Body of pancreas (tissue), 4 donors: ENCODE measurements at regions not wholly inside any gene's neighbourhood (a gene's known extent, or its start where the extent isn't known, plus 50 kb on each side); places are given as distances from the start of the nearest gene placed in this dataset.

Source experiments
- ATAC-seq: fragments of 150-250 bp; one replicate; pipeline ENCODE4 v1.9.1; 2016
- DNase-seq, 4 donors: peaks; one replicate each; pipeline ENCODE4 v3.0.0-alpha.2; 2019
- H3K27ac ChIP-seq, 4 donors: fragments of 200-600 bp; sonication (generic); 1 replicate in 3 of 4; 2 replicates in 1 of 4; pipeline versions ENCODE4 v1.5.1 to v1.6.1; 2016 to 2019; ENCODE audit warnings: mild to moderate bottlenecking in 1 of 4, mixed read lengths in 1 of 4, moderate library complexity in 1 of 4
- H3K27me3 ChIP-seq, 2 donors: fragments of 200-600 bp; sonication (generic); one replicate each; pipeline ENCODE4 v1.6.0; 2016; ENCODE audit warnings: mild to moderate bottlenecking in 1 of 2
- H3K36me3 ChIP-seq, 2 donors: fragments of 200-600 bp; sonication (generic); replicated peaks in 1 of 2; 2 replicates each; pipeline ENCODE4 v1.5.1; 2016; ENCODE audit warnings: low read depth in 2 of 2; ENCODE audit not compliant: insufficient read depth in 1 of 2
- H3K4me1 ChIP-seq: fragments of 200-600 bp; sonication (generic); one replicate; pipeline ENCODE4 v1.6.0; 2016
- H3K4me3 ChIP-seq, 2 donors: fragments of 200-600 bp; sonication (generic); 1 replicate in 1 of 2; 2 replicates in 1 of 2; pipeline ENCODE4 v1.5.1; 2016 to 2019
- H3K9me3 ChIP-seq, 3 donors: fragments of 200-600 bp; sonication (generic); 1 replicate in 2 of 3; 2 replicates in 1 of 3; pipeline ENCODE4 v1.5.1; 2016
- POLR2A ChIP-seq, 3 donors: fragments of 450-650 bp; IDR thresholded peaks; one replicate each; pipeline ENCODE4 v1.6.1; 2016; ENCODE audit warnings: antibody characterized with exemption in 3 of 3, mild to moderate bottlenecking in 2 of 3
- WGBS, 2 donors: methylation state at CpG; one replicate each; pipeline ENCODE4 v1.1.5; 2017; 5-methylcytosine and 5-hydroxymethylcytosine counted together
- intact Hi-C: fragments of 100-400 bp; cut with DNase I; formaldehyde crosslinking; loops from one replicate; pipeline ENCODE4 v1.15.1; 2023
- TF ChIP-seq, protein P1 (sequence below), 7 experiments: fragments of 450-650 bp in 4 of 7; fragments of 200-600 bp in 3 of 7; sonication (generic) in 3 of 7; IDR thresholded peaks; one replicate each; pipeline ENCODE4 v1.5.1; 2016 to 2019; ENCODE audit warnings: antibody characterized with exemption in 7 of 7

DNA sequence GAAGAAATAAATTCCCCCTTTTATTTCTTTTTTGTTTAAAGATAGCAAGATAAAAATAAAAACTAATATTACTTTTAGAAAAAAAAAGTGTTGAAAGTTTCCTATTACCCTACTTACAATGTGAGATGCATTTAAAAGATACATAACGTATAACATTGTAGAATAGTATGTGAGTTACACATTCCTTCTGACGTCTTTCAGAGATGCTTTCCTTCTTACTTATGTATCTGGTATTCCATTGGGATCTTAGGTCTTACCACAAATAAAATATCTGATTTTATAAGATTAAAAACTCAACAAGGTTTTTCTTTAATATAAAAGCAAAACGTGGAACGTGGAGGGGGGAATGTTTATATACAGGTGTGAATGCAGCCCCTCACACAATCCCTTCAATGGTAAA is 147.2 kb upstream of the ETS2 start:
- TF ChIP-seq POLR2A (IDR thresholded peaks at IDR 0.05): no peak
- TF ChIP-seq, protein P1, sequence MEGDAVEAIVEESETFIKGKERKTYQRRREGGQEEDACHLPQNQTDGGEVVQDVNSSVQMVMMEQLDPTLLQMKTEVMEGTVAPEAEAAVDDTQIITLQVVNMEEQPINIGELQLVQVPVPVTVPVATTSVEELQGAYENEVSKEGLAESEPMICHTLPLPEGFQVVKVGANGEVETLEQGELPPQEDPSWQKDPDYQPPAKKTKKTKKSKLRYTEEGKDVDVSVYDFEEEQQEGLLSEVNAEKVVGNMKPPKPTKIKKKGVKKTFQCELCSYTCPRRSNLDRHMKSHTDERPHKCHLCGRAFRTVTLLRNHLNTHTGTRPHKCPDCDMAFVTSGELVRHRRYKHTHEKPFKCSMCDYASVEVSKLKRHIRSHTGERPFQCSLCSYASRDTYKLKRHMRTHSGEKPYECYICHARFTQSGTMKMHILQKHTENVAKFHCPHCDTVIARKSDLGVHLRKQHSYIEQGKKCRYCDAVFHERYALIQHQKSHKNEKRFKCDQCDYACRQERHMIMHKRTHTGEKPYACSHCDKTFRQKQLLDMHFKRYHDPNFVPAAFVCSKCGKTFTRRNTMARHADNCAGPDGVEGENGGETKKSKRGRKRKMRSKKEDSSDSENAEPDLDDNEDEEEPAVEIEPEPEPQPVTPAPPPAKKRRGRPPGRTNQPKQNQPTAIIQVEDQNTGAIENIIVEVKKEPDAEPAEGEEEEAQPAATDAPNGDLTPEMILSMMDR (IDR thresholded peaks at IDR 0.05): no peak
- no peak overlapping the region for H3K4me3 ChIP-seq
- 47% methylated on average over 4 of the region's 4 CpGs for WGBS, 2 donors
- DNase-seq (no peak), ATAC-seq (no peak)
- intact Hi-C loops: no loop called here
- H3K9me3 ChIP-seq: no peaks in the 10 kb centered on the region
- no peaks in the 10 kb centered on the region for H3K36me3 ChIP-seq
- peaks cover 19% of the 10 kb centered on the region for H3K4me1 ChIP-seq
- H3K27me3 ChIP-seq: peaks cover 0 to 35% of the 10 kb centered on the region in 2 donors
- H3K27ac ChIP-seq: no peak overlapping the region

DNA sequence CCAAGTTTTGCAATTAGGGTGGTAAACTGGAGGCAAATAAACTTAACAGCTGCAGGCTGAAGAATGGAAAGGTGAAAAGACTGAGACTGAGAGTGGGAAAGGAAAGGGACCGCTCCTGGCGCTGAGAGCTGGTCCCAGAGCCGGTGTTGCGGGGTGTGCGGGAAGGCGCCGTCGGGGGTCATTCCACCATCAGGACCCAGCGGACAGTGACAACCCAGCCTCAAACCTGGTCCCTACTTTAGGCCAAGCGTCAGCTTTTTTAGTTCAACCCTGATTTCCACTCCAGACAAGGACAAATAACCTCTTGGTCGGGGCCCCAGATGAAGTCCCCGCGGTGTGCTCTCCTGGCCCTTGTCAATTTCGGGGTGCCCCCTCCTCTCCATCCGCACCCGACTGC is 145.8 kb upstream of the ETS2 start:
- Histone ChIP-seq H3K27me3 (peaks cover 0 to 35% of the 10 kb centered on the region in 2 donors), H3K4me3 (no peak overlapping the region), H3K4me1 (peaks cover 19% of the 10 kb centered on the region), H3K27ac (no peak overlapping the region), H3K36me3 (no peaks in the 10 kb centered on the region), H3K9me3 (no peaks in the 10 kb centered on the region)
- 13 to 19% methylated on average over 16 of the region's 16 CpGs for WGBS, 2 donors
- no peak for TF ChIP-seq POLR2A (IDR thresholded peaks at IDR 0.05)
- TF ChIP-seq, protein P1 (IDR thresholded peaks at IDR 0.05): no peak
- ATAC-seq (no peak), DNase-seq (no peak)
- intact Hi-C loops: no loop called here

DNA sequence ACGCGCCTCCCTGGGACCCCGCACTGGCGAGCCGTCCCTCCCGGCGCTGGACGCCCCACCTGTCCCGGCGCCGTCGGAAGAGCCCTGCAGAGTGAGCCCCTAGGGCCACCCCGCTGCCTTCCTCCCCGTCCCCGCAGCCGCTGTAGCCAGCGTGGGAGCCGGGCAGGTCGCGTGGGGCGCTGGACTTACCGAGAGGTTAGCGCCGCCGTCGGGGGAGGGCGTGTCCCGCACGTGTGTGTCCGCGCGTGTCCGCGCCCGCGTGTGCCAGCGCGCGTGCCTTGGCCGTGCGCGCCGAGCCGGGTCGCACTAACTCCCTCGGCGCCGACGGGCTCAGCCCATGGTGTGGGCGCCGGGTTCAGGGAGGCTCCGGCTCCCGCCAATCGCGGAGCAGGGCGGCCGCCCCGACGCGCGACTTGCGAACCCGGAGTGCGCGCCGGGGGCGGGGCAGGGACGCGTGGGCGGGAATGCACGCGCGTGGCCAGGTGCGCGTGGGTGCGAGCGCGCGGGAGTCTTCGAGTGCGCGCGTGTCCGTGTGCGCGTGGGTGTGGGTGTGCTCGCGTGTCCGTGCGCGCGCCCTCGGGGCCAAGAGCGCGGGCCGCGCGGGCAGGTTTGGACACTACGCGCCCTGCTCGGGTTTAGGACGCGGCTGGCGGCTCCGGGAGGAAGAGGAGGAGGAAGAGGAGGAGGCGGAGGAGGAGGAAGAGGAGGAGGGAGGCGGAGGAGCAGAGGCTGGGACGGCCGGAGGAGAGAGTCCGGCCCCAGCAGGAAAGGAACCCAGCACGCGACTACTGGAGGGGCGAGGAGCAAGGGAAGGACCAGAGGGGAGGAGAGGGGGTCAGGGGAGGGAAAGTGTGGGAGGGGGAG is 145.2 kb upstream of the ETS2 start:
- DNase-seq (no peak), ATAC-seq (peak; percentile 45)
- no peaks in the 10 kb centered on the region for H3K9me3 ChIP-seq
- no peaks in the 10 kb centered on the region for H3K36me3 ChIP-seq
- intact Hi-C loops: no loop called here
- WGBS, 2 donors: 2 to 8% methylated on average over 30 to 107 of the region's 113 CpGs
- peaks cover 0 to 35% of the 10 kb centered on the region in 2 donors for H3K27me3 ChIP-seq
- no peak for TF ChIP-seq POLR2A (IDR thresholded peaks at IDR 0.05)
- peaks cover 19% of the 10 kb centered on the region for H3K4me1 ChIP-seq
- no peak overlapping the region for H3K4me3 ChIP-seq
- peak overlapping the region in 1 of 4 donors; percentile 3 for H3K27ac ChIP-seq

DNA sequence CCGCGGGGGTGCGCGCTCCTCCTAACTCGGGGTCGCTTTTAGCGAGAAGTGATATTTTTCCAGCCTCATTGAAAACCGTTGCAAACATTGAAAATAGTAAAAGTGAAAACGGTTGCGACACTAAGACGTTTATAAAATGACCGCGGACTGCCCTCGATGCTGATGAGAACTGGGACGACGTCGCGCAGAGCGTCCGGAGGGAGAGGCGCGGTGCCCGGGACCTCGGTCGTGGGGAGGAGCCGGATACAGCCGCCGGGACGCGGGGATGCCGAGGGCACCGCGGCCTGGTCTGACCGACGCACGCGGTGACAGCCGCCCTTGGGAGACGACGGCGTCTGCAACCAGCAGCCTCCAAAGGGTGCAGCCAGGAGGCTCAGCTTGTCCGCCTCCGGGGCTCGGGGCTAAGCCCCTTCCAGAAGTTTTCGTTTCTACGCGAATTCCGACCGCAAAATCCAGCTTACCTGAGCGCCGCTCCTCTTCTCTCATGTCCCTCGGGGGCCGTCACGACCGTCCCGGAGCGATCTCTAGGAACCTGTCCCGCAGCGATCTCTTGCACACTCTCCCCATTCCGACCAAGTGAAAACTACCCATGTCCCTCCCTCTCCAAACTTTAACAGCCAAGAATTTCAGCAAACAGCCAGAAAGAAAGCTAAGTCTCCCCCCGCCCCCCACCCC is 144.4 kb upstream of the ETS2 start:
- Histone ChIP-seq H3K27me3 (peaks cover 0 to 35% of the 10 kb centered on the region in 2 donors), H3K4me1 (peaks cover 19% of the 10 kb centered on the region), H3K4me3 (no peak overlapping the region), H3K36me3 (no peaks in the 10 kb centered on the region), H3K9me3 (no peaks in the 10 kb centered on the region), H3K27ac (peak overlapping the region in 1 of 4 donors; percentile 3)
- TF ChIP-seq, protein P1 (IDR thresholded peaks at IDR 0.05): no peak
- TF ChIP-seq POLR2A (IDR thresholded peaks at IDR 0.05): no peak
- WGBS, 2 donors: 2 to 3% methylated on average over 43 to 61 of the region's 61 CpGs
- intact Hi-C loops: no loop called here
- DNase-seq (peak in 1 of 4 donors; percentile 6), ATAC-seq (peak; percentile 53)

DNA sequence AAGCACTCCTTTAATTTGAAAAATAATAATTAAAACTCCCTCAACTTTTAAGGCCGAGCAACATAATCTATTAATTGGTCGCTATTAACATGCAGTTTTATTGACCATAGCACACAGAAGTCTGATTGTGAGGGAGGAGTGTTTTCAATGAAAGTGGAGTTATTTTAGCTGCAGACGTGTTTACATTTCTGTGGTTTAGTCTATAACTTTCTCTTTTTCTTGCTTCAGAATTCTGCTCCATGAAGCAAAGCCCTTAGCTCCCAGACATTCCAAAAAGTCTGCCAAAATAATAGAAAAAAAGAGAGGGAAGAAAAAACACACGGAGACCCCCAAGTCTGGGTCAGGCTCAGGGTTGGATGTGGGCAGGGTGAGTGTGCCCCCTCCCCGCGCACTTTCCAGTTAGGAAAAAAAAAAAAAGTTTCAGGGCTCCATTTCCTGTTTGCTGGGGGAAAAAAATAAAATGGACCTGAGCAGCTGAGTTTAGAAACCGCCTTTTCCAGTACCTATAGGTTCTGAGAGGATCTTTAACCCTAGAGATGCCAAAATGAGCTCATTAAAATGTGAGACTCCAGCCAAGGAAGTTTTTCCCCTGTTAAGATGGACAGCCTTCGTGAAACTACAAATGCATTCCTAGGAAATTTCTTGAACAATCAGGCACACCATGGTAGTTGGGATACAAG is 143.7 kb upstream of the ETS2 start:
- H3K4me1 ChIP-seq: peaks cover 19% of the 10 kb centered on the region
- TF ChIP-seq POLR2A (IDR thresholded peaks at IDR 0.05): no peak
- TF ChIP-seq, protein P1 (IDR thresholded peaks at IDR 0.05): no peak
- DNase-seq: no peak
- WGBS, 2 donors: 21 to 24% methylated on average over 8 of the region's 8 CpGs
- no peaks in the 10 kb centered on the region for H3K9me3 ChIP-seq
- H3K4me3 ChIP-seq: no peak overlapping the region
- intact Hi-C loops: no loop called here
- no peaks in the 10 kb centered on the region for H3K36me3 ChIP-seq
- peaks cover 0 to 32% of the 10 kb centered on the region in 2 donors for H3K27me3 ChIP-seq
- ATAC-seq: no peak
- H3K27ac ChIP-seq: no peak overlapping the region
